ENCODE measurements at regions not wholly inside any gene's neighbourhood (a gene's known extent, or its start where the extent isn't known, plus 50 kb on each side); places are given as distances from the start of the nearest gene placed in this dataset.
A peak's percentile ranks its signal among the peaks of the same experiment; 100 is the strongest.
"Not testable (repeated sequence)": the region's sequence is repeated elsewhere in the genome, so short reads cannot be mapped to it uniquely, and the experiment has no call there.

DNA sequence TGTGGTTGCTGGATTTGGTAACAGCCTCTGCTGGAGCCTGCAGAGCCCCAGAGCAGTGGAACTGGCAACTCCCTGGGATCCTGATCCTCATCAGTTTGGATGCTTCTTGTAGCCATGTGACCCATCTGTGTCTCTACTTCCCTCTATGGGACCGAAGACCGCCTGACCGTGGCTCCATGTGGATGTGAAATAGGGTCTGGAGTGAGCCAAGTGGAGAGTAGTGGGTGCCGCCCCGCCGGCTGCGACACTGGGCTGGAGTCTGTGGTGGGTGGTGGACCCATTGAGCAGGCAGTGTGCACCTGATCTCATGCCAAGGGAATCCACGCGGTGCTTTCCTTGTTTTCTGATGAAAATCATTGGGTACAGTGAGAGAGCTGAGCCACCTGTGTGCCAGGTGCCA lies 543.2 kb upstream of the B3GAT1 start:
- TF ChIP-seq YY2 (tag by site-specific recombination; IDR thresholded peaks at IDR 0.05) (no peak), ZNF23 (tag by site-specific recombination; IDR thresholded peaks at IDR 0.05; ENCODE audit: borderline replicate concordance) (no peak), ZNF624 (tag by site-specific recombination; IDR thresholded peaks at IDR 0.05) (no peak), BCL11B (tag by site-specific recombination; IDR thresholded peaks at IDR 0.05; ENCODE audit: low read depth) (no peak), ZNF571 (tag by site-specific recombination; IDR thresholded peaks at IDR 0.05) (no peak), GLI2 (tag by site-specific recombination; IDR thresholded peaks at IDR 0.05; ENCODE audit: borderline replicate concordance, low read depth) (no peak), ZNF398 (tag by site-specific recombination; IDR thresholded peaks at IDR 0.05) (no peak)
- POLR2A ChIA-PET: no interaction called here
- CTCF ChIA-PET: no interaction called here
- H3K4me1 ChIP-seq (ENCODE audit: control insufficient read depth, insufficient read depth, low read length): no peaks in the 10 kb centered on the region
- H3K27ac ChIP-seq (ENCODE audit: extremely low read depth, low read depth, low read length): no peak overlapping the region
- H3K9me3 ChIP-seq (ENCODE audit: control insufficient read depth, insufficient read depth, low read depth, low read length): no peaks in the 10 kb centered on the region
- no peaks in the 10 kb centered on the region for H3K36me3 ChIP-seq (ENCODE audit: control insufficient read depth in 2 of 2, insufficient read depth in 1 of 2, low read length in 2 of 2)
- H3K4me3 ChIP-seq (ENCODE audit: low read depth, low read length): no peak overlapping the region

DNA sequence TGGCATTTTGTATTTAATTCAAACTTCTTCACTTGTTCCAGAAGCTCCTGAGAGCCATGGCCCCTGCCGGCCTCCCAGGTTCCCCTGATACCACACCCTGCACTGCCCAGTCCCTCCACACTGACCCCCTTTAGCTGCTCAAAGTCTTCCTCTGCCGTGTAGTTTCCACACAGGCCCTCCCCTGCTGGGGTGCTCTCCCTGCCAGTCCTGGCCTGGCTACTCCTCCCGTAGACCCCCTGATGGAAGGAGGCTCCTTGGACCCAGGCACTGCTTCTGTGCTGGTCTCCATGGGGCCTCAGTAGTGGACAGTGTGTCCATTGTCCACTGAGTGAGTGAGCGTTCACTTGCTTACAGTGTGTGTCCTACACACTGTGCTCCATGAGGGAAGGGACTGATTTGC lies 542.4 kb upstream of the B3GAT1 start:
- H3K9me3 ChIP-seq (ENCODE audit: control insufficient read depth, insufficient read depth, low read depth, low read length); H3K4me3 ChIP-seq (ENCODE audit: low read depth, low read length); H3K4me1 ChIP-seq (ENCODE audit: control insufficient read depth, insufficient read depth, low read length); POLR2A ChIA-PET; CTCF ChIA-PET; H3K36me3 ChIP-seq (ENCODE audit: control insufficient read depth in 2 of 2, insufficient read depth in 1 of 2, low read length in 2 of 2); H3K27ac ChIP-seq (ENCODE audit: extremely low read depth, low read depth, low read length): not testable (repeated sequence)

GRCh38 chr11:134953417-134953970 lies 541.5 kb upstream of the B3GAT1 start:
- CTCF ChIA-PET; H3K36me3 ChIP-seq (ENCODE audit: control insufficient read depth in 2 of 2, insufficient read depth in 1 of 2, low read length in 2 of 2); H3K27ac ChIP-seq (ENCODE audit: extremely low read depth, low read depth, low read length); H3K4me1 ChIP-seq (ENCODE audit: control insufficient read depth, insufficient read depth, low read length); POLR2A ChIA-PET; H3K4me3 ChIP-seq (ENCODE audit: low read depth, low read length); H3K9me3 ChIP-seq (ENCODE audit: control insufficient read depth, insufficient read depth, low read depth, low read length): not testable (repeated sequence)
- 0 out of 2 replicates have a peak, but pooled peaks have one; percentile 39 for TF ChIP-seq HIC1 (tag by site-specific recombination; IDR thresholded peaks at IDR 0.05)
- peak; percentile 8; the same call in 1 of the 2 replicates for TF ChIP-seq ZNF398 (tag by site-specific recombination; IDR thresholded peaks at IDR 0.05)
- 0 out of 2 replicates have a peak, but pooled peaks have one; percentile 21 for TF ChIP-seq KLF9 (tag by site-specific recombination; IDR thresholded peaks at IDR 0.05; ENCODE audit: low read depth)
- TF ChIP-seq ZNF629 (tag by site-specific recombination; IDR thresholded peaks at IDR 0.05): peak; percentile 92
- TF ChIP-seq ATF2 (tag by site-specific recombination; IDR thresholded peaks at IDR 0.05; ENCODE audit: low read depth): peak; percentile 88
- peak; percentile 72 for TF ChIP-seq SCRT2 (tag by site-specific recombination; IDR thresholded peaks at IDR 0.05)
- peak; percentile 84 for TF ChIP-seq ZBTB21 (tag by site-specific recombination; IDR thresholded peaks at IDR 0.05)

All from HEK293 (cell line).